Smooth muscle cell (in vitro differentiated cells): ENCODE measurements at regions not wholly inside any gene's neighbourhood (a gene's known extent, or its start where the extent isn't known, plus 50 kb on each side); places are given as distances from the start of the nearest gene placed in this dataset.
A peak's percentile ranks its signal among the peaks of the same experiment; 100 is the strongest.

Experiments
- DNase-seq: peaks from one replicate; lab custom pipeline; 2025; ENCODE audit not compliant: unreplicated experiment; lab: John Stamatoyannopoulos, UW
- H2AFZ ChIP-seq: fragments of 200-600 bp; sonication (generic); 2 replicates; pipeline ENCODE4 v1.6.0; 2016; ENCODE audit warnings: antibody characterized with exemption, low read depth, mild to moderate bottlenecking
- H3F3A ChIP-seq: fragments of 200-600 bp; sonication (generic); 2 replicates; pipeline ENCODE4 v1.6.0; 2017; ENCODE audit warnings: antibody characterized with exemption, low read depth
- H3K27ac ChIP-seq: fragments of 200-600 bp; sonication (generic); 2 replicates; pipeline ENCODE4 v1.5.1; 2016; ENCODE audit warnings: low read depth, mild to moderate bottlenecking
- H3K27me3 ChIP-seq: fragments of 200-600 bp; sonication (generic); 2 replicates; pipeline ENCODE4 v1.6.1; 2016; ENCODE audit warnings: low read depth, mild to moderate bottlenecking
- H3K36me3 ChIP-seq: fragments of 200-600 bp; sonication (generic); 2 replicates; pipeline ENCODE4 v1.5.1; 2016; ENCODE audit warnings: low read depth
- H3K4me1 ChIP-seq: fragments of 200-600 bp; sonication (generic); 2 replicates; pipeline ENCODE4 v1.5.1; 2016; ENCODE audit warnings: low read depth
- H3K4me2 ChIP-seq: fragments of 200-600 bp; sonication (generic); 2 replicates; pipeline ENCODE4 v1.6.0; 2016; ENCODE audit warnings: mild to moderate bottlenecking
- H3K4me3 ChIP-seq: fragments of 200-600 bp; sonication (generic); 2 replicates; pipeline ENCODE4 v1.5.1; 2016; ENCODE audit warnings: mild to moderate bottlenecking
- H3K79me2 ChIP-seq: fragments of 200-600 bp; sonication (generic); 2 replicates; pipeline ENCODE4 v1.6.0; 2016; ENCODE audit warnings: low read depth, mild to moderate bottlenecking
- H3K9ac ChIP-seq: fragments of 200-600 bp; sonication (generic); 2 replicates; pipeline ENCODE4 v1.6.0; 2016; ENCODE audit warnings: low read depth
- H3K9me3 ChIP-seq: fragments of 200-600 bp; sonication (generic); replicated peaks from 2 replicates; pipeline ENCODE4 v1.5.1; 2016; ENCODE audit warnings: low read depth
- H4K20me1 ChIP-seq: fragments of 200-600 bp; sonication (generic); 2 replicates; pipeline ENCODE4 v1.6.0; 2016; ENCODE audit warnings: low read depth
- CTCF ChIP-seq: fragments of 200-600 bp; sonication (generic); IDR thresholded peaks from 2 replicates; pipeline ENCODE4 v1.5.1; 2017; ENCODE audit warnings: borderline replicate concordance, mild to moderate bottlenecking, antibody characterized with exemption; ENCODE audit not compliant: insufficient read depth, poor library complexity, severe bottlenecking
- WGBS: methylation state at CpG from one replicate; pipeline ENCODE4 v1.1.7; 2016; ENCODE audit warnings: low lambda C conversion rate; 5-methylcytosine and 5-hydroxymethylcytosine counted together

DNA sequence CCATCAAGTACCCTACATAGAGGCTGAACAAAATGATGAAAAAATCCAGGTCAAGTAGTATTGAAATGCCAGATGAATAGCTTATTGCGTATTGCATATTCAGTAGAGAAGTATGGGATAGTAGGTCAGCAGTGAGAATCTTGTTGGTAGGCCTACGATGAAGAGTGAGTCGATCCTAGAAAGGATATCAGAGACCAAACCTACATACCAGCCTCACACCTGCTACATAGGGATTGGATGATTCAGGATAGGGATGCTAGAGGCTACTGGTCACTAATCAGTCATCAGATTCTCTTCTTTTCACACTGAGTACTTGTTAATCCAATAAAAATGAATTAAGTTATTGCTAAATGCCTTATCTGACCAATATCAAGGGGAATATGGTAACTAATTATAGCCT, 274.5 kb downstream of the DSEL start:
- DNase-seq: no peak
- Histone ChIP-seq H3K27ac (no peak overlapping the region), H3K36me3 (no peaks in the 10 kb centered on the region), H3K4me1 (no peaks in the 10 kb centered on the region), H2AFZ (no peak overlapping the region), H3K27me3 (no peaks in the 10 kb centered on the region), H3K4me2 (no peak overlapping the region), H4K20me1 (no peaks in the 10 kb centered on the region), H3K4me3 (no peak overlapping the region), H3K9ac (no peak overlapping the region), H3K79me2 (no peaks in the 10 kb centered on the region), H3K9me3 (no peaks in the 10 kb centered on the region), H3F3A (no peaks in the 10 kb centered on the region)
- TF ChIP-seq CTCF: no peak
- WGBS: 92% methylated on average over 3 of the region's 3 CpGs

GRCh38 chr18:67241299-67241698, 275.2 kb downstream of the DSEL start:
- no peak overlapping the region for H3K4me2 ChIP-seq
- H3K9me3 ChIP-seq: no peaks in the 10 kb centered on the region
- no peak for TF ChIP-seq CTCF
- H3K27ac ChIP-seq: no peak overlapping the region
- H3K9ac ChIP-seq: no peak overlapping the region
- H3K36me3 ChIP-seq: no peaks in the 10 kb centered on the region
- no peaks in the 10 kb centered on the region for H3K4me1 ChIP-seq
- 97% methylated on average over 1 of the region's 1 CpG for WGBS
- no peaks in the 10 kb centered on the region for H3K79me2 ChIP-seq
- H2AFZ ChIP-seq: no peak overlapping the region
- DNase-seq: no peak
- H3F3A ChIP-seq: no peaks in the 10 kb centered on the region
- no peaks in the 10 kb centered on the region for H3K27me3 ChIP-seq
- H4K20me1 ChIP-seq: no peaks in the 10 kb centered on the region
- no peak overlapping the region for H3K4me3 ChIP-seq

DNA sequence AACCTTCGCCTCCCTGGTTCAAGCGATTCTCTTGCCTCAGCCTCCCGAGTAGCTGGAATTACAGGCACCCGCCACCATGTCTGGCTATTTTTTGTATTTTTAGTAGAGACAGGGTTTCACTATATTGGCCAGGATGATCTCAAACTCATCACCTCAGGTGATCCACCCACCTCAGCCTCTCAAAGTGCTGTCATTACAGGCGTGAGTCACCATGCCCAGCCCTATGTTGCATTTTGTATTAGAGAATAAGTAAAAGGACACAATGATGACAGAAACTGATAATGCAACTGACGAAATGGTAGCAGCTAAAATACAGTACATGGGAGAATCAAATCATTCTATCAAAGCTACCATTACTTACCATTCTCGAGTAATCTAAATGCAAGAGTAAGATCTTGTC, 276.7 kb downstream of the DSEL start:
- no peak overlapping the region for H3K27ac ChIP-seq
- H3K4me3 ChIP-seq: no peak overlapping the region
- no peaks in the 10 kb centered on the region for H3K9me3 ChIP-seq
- H3K4me1 ChIP-seq: no peaks in the 10 kb centered on the region
- H3K4me2 ChIP-seq: no peak overlapping the region
- H3K36me3 ChIP-seq: no peaks in the 10 kb centered on the region
- H2AFZ ChIP-seq: no peak overlapping the region
- TF ChIP-seq CTCF: no peak
- no peak for DNase-seq
- 91% methylated on average over 7 of the region's 7 CpGs for WGBS
- no peak overlapping the region for H3K9ac ChIP-seq
- no peaks in the 10 kb centered on the region for H4K20me1 ChIP-seq
- no peaks in the 10 kb centered on the region for H3F3A ChIP-seq
- H3K27me3 ChIP-seq: no peaks in the 10 kb centered on the region
- H3K79me2 ChIP-seq: no peaks in the 10 kb centered on the region

DNA sequence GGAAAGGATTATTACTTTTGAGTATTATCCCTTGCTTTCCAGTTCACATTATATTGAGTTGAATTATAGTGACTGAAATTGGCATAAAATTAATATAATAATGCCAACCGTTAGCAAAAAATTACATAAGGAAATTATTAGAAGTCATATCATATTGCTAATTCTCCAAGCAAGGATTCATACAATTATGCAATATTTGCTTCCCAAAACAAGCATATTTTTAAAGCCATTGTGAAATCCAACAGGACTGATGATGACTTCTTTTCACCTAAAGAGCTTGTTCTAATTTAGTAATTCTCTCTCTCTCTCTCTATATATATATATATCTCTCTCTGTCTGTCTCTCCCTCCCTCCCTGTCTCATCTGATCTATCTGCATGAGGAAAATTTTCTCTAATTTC, 283.5 kb downstream of the DSEL start:
- no peaks in the 10 kb centered on the region for H3K4me1 ChIP-seq
- TF ChIP-seq CTCF: no peak
- no peak overlapping the region for H3K9ac ChIP-seq
- H4K20me1 ChIP-seq: no peaks in the 10 kb centered on the region
- no peak overlapping the region for H3K27ac ChIP-seq
- H3F3A ChIP-seq: no peaks in the 10 kb centered on the region
- no peaks in the 10 kb centered on the region for H3K9me3 ChIP-seq
- DNase-seq: no peak
- 79% methylated on average over 1 of the region's 1 CpG for WGBS
- H3K36me3 ChIP-seq: no peaks in the 10 kb centered on the region
- no peak overlapping the region for H3K4me2 ChIP-seq
- H3K27me3 ChIP-seq: no peaks in the 10 kb centered on the region
- H3K79me2 ChIP-seq: no peaks in the 10 kb centered on the region
- H2AFZ ChIP-seq: peak overlapping the region; percentile 18
- H3K4me3 ChIP-seq: no peak overlapping the region
